BLaER1 treated with 17β-estradiol and CSF1 and Interleukin-3, amounts not matched to agents 10 nM and 100 nM (cell line): ENCODE measurements at regions not wholly inside any gene's neighbourhood (a gene's known extent, or its start where the extent isn't known, plus 50 kb on each side); places are given as distances from the start of the nearest gene placed in this dataset.
A peak's percentile ranks its signal among the peaks of the same experiment; 100 is the strongest.

ENCODE experiments used
- H3K27ac ChIP-seq, 11 experiments: shearing (Covaris generic); formaldehyde crosslinking; 2 replicates each; pipeline ENCODE4 v1.8.1; 2022
- H3K27me3 ChIP-seq, 11 experiments: shearing (Covaris generic); formaldehyde crosslinking; 2 replicates each; pipeline ENCODE4 v1.8.1; 2022
- H3K36me3 ChIP-seq, 11 experiments: shearing (Covaris generic); formaldehyde crosslinking; 2 replicates each; pipeline ENCODE4 v1.8.1; 2022
- H3K4me1 ChIP-seq, 10 experiments: shearing (Covaris generic); formaldehyde crosslinking; 2 replicates each; pipeline ENCODE4 v1.8.1; 2022
- H3K4me2 ChIP-seq, 11 experiments: shearing (Covaris generic); formaldehyde crosslinking; 2 replicates each; pipeline ENCODE4 v1.8.1; 2022
- H3K4me3 ChIP-seq, 10 experiments: shearing (Covaris generic); formaldehyde crosslinking; 2 replicates each; pipeline ENCODE4 v1.8.1; 2022
- H3K9ac ChIP-seq, 11 experiments: shearing (Covaris generic); formaldehyde crosslinking; 2 replicates each; pipeline ENCODE4 v1.8.1; 2022
- H3K9me3 ChIP-seq, 11 experiments: shearing (Covaris generic); formaldehyde crosslinking; replicated peaks in 1 of 11; 2 replicates each; pipeline ENCODE4 v1.8.1; 2022
- H4K20me1 ChIP-seq, 11 experiments: shearing (Covaris generic); formaldehyde crosslinking; 2 replicates each; pipeline ENCODE4 v1.8.1; 2022
- Cebpa-rat ChIP-seq, 11 experiments: shearing (Covaris generic); IDR thresholded peaks; 2 replicates each; pipeline ENCODE4 v1.8.1; 2022

GRCh38 chr4:125043486-125043885, 271.3 kb upstream of the FAT4 start:
- Histone ChIP-seq H3K27me3 (no peaks in the 10 kb centered on the region), H3K27ac (no peak overlapping the region), H3K4me2 (no peak overlapping the region), H3K4me3 (no peak overlapping the region), H3K9ac (no peak overlapping the region), H3K36me3 (no peaks in the 10 kb centered on the region), H3K4me1 (peaks cover 0 to 7% (median 0%) of the 10 kb centered on the region in 10 experiments; a peak in 3 of 20 replicates), H4K20me1 (no peaks in the 10 kb centered on the region), H3K9me3 (no peaks in the 10 kb centered on the region)
- TF ChIP-seq Cebpa-rat (IDR thresholded peaks at IDR 0.05), result no peak

GRCh38 chr4:125042041-125042440, 272.7 kb upstream of the FAT4 start:
- H3K9ac ChIP-seq, result no peak overlapping the region
- no peaks in the 10 kb centered on the region for H3K36me3 ChIP-seq
- no peak overlapping the region for H3K4me3 ChIP-seq
- H4K20me1 ChIP-seq, result no peaks in the 10 kb centered on the region
- no peaks in the 10 kb centered on the region for H3K27me3 ChIP-seq
- H3K9me3 ChIP-seq, result no peaks in the 10 kb centered on the region
- no peak overlapping the region for H3K27ac ChIP-seq
- peaks cover 0 to 7% (median 0%) of the 10 kb centered on the region in 10 experiments; a peak in 3 of 20 replicates for H3K4me1 ChIP-seq
- no peak for TF ChIP-seq Cebpa-rat (IDR thresholded peaks at IDR 0.05)
- H3K4me2 ChIP-seq, result no peak overlapping the region

DNA sequence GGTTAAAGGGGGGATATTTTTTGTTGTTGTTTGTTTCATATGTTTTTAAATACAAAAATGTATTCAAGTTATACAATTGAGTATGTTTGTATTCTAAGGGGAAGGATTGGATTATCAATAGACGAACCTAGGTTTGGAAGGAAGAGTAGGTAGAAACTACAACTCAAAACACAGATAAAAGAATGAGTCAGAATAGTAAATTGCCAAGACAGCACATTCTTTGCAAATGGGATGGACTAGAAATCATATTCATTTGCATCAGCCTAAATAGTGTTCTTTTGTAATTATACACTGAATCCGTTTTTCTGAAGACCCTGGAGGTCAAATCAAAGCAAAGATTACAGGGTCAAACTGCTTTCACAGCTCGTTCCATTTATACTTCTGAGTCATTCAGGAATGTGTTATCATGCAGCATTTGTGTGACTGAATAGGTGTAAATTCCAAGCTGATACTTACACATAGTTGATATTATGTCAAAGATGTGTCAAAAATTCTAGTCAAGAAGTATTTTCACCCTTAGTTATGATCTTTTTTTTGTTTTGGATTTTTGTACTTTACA, 273.3 kb upstream of the FAT4 start:
- Histone ChIP-seq H3K9me3 (no peaks in the 10 kb centered on the region), H3K4me1 (peaks cover 0 to 7% (median 0%) of the 10 kb centered on the region in 10 experiments; a peak in 3 of 20 replicates), H3K27ac (no peak overlapping the region), H3K4me3 (no peak overlapping the region), H3K4me2 (no peak overlapping the region), H3K27me3 (no peaks in the 10 kb centered on the region), H3K36me3 (no peaks in the 10 kb centered on the region), H3K9ac (no peak overlapping the region), H4K20me1 (no peaks in the 10 kb centered on the region)
- TF ChIP-seq Cebpa-rat (IDR thresholded peaks at IDR 0.05), result no peak

DNA sequence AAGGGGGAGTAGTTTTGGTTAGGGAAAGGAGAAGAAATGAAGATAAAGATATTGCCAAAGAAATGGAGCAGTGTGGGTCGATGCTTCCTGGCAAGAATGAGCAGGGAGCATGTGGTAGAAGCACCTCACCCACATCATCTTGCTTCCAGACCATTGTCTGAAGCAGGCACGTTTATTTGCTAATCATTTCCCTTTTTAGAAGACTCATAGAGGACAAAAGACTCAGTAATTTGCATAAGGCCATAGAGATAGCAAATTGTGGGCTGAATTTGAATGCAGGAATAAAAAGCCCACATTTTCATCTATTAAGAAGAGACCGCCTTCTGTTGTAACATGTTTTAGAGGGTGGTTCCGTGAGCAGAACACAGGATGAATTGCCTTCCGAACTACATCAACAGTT, 275.2 kb upstream of the FAT4 start:
- H3K4me3 ChIP-seq, result no peak overlapping the region
- no peak overlapping the region for H3K27ac ChIP-seq
- H3K36me3 ChIP-seq, result no peaks in the 10 kb centered on the region
- no peak for TF ChIP-seq Cebpa-rat (IDR thresholded peaks at IDR 0.05)
- H3K9me3 ChIP-seq, result peaks cover 0 to 5% (median 0%) of the 10 kb centered on the region in 11 experiments; a peak in 5 of 22 replicates
- H3K27me3 ChIP-seq, result no peaks in the 10 kb centered on the region
- no peaks in the 10 kb centered on the region for H4K20me1 ChIP-seq
- H3K4me2 ChIP-seq, result no peak overlapping the region
- peaks cover 0 to 16% (median 2%) of the 10 kb centered on the region in 10 experiments; a peak in 7 of 20 replicates for H3K4me1 ChIP-seq
- H3K9ac ChIP-seq, result no peak overlapping the region

GRCh38 chr4:125022855-125023501, 291.8 kb upstream of the FAT4 start:
- Histone ChIP-seq H3K9me3 (peaks cover 5 to 10% (median 7%) of the 10 kb centered on the region in 11 experiments; a peak in 16 of 22 replicates), H3K27me3 (no peaks in the 10 kb centered on the region), H3K4me1 (peaks cover 0 to 16% (median 0%) of the 10 kb centered on the region in 10 experiments; a peak in 3 of 20 replicates), H3K9ac (no peak overlapping the region), H3K4me3 (no peak overlapping the region), H3K4me2 (no peak overlapping the region), H3K27ac (no peak overlapping the region), H4K20me1 (no peaks in the 10 kb centered on the region), H3K36me3 (no peaks in the 10 kb centered on the region)
- no peak for TF ChIP-seq Cebpa-rat (IDR thresholded peaks at IDR 0.05)

DNA sequence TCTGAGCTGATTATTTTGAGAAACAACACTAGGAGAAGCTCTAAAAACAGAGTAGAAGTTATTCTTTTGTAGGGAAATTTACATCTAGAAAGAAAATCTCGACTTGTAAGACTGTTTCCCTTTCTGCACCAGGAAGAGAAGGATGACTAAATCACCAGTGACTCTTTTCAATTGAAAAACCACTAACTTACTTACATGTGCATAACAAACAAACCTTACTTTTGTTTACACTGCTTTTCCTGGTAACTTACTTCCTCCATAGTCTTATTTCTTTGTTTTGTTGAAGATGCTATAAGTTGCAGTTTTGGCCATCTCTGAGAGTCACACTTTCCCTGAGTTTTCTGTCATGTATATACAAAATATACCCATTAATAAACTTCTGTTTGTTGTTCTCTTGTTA, 293.6 kb upstream of the FAT4 start:
- no peak overlapping the region for H3K4me3 ChIP-seq
- no peak for TF ChIP-seq Cebpa-rat (IDR thresholded peaks at IDR 0.05)
- peaks cover 5 to 10% (median 7%) of the 10 kb centered on the region in 11 experiments; a peak in 16 of 22 replicates for H3K9me3 ChIP-seq
- H3K4me2 ChIP-seq, result peak overlapping the region in 2 of 11 experiments; percentile 26 to 35; a peak in 2 of 22 replicates
- no peak overlapping the region for H3K9ac ChIP-seq
- no peaks in the 10 kb centered on the region for H4K20me1 ChIP-seq
- peaks cover 0 to 16% (median 0%) of the 10 kb centered on the region in 10 experiments; a peak in 3 of 20 replicates for H3K4me1 ChIP-seq
- H3K36me3 ChIP-seq, result no peaks in the 10 kb centered on the region
- H3K27me3 ChIP-seq, result no peaks in the 10 kb centered on the region
- no peak overlapping the region for H3K27ac ChIP-seq

DNA sequence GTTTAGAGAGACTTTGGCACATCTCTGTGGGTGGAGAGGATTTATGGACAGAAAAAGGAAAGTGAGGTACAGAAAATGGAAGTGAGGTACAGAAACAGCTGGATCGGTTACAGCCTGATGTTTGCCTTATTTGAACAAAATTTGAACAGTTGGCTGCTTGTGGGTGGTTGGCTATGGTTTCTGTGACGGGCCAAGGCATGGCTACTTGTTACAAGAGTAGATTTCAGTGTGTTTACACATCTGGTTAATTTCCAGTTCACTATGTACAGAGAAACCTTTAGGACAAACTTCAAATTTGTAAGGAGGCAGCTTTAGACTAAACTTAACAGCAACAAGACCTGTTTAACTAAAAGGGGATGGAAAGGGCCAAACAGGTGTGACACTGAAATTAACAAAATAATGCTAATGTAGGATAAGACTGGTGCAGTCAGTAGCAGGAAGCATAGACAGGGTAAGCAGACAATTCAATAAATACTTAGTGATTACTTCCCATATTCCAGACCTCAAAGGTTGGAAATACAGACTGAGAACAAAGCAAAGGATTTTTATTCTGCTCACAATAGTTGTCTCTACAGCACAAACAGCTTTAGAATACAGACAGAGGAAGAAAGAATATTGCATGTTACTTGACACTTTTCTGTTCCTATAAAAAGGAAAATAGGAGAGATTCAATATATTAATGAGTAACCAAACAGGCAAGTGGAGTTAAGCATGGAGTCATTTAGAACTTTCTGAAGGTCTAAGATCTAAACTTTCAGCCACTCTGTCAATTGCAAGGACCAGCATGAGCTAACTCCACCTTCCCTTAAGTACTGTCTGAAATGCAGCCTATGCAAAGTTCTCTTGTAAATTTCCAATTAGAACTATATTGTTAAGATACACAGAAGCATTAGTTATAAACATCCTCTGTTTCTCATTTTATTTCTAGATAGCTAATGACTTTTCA, 294.4 kb upstream of the FAT4 start:
- H3K36me3 ChIP-seq, result no peaks in the 10 kb centered on the region
- H3K27me3 ChIP-seq, result no peaks in the 10 kb centered on the region
- no peak for TF ChIP-seq Cebpa-rat (IDR thresholded peaks at IDR 0.05)
- peaks cover 0 to 16% (median 0%) of the 10 kb centered on the region in 10 experiments; a peak in 3 of 20 replicates for H3K4me1 ChIP-seq
- no peaks in the 10 kb centered on the region for H4K20me1 ChIP-seq
- no peak overlapping the region for H3K4me3 ChIP-seq
- H3K9me3 ChIP-seq, result peaks cover 5 to 10% (median 7%) of the 10 kb centered on the region in 11 experiments; a peak in 16 of 22 replicates
- H3K4me2 ChIP-seq, result peak overlapping the region in 2 of 11 experiments; percentile 26 to 35; a peak in 1 of 22 replicates
- no peak overlapping the region for H3K9ac ChIP-seq
- no peak overlapping the region for H3K27ac ChIP-seq

- H3K4me2 ChIP-seq, result no peak overlapping the region
- H3K4me3 ChIP-seq, result no peak overlapping the region
- H3K9ac ChIP-seq, result no peak overlapping the region
- H3K27ac ChIP-seq, result no peak overlapping the region
- no peaks in the 10 kb centered on the region for H3K27me3 ChIP-seq
- no peaks in the 10 kb centered on the region for H4K20me1 ChIP-seq
- H3K4me1 ChIP-seq, result peaks cover 0 to 15% (median 0%) of the 10 kb centered on the region in 10 experiments; a peak in 3 of 20 replicates
- H3K36me3 ChIP-seq, result no peaks in the 10 kb centered on the region
- peaks cover 5 to 10% (median 7%) of the 10 kb centered on the region in 11 experiments; a peak in 16 of 22 replicates for H3K9me3 ChIP-seq
- TF ChIP-seq Cebpa-rat (IDR thresholded peaks at IDR 0.05), result no peak
Measured at GRCh38 chr4:125016892-125017299, 297.9 kb upstream of the FAT4 start.

DNA sequence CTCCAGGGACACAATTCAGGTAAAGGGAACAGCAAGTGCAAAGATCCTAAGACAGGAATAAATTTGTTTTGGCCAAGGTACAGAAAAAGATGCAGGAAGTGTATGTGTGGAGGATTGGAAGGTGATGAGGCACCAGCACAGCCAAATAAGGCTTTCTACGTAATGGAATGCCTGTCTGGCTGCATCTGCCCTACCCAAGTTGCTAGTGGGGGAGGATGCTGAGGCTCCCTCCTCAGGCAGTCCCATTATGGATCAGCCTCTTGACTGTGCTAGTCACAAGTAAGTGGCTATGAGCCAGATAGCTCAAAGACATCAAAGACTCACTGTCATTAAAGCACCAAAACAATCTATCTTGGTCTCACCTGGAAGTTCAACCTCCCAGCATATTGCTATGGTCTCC, 300.9 kb upstream of the FAT4 start:
- Histone ChIP-seq H4K20me1 (no peaks in the 10 kb centered on the region), H3K9ac (no peak overlapping the region), H3K4me1 (no peaks in the 10 kb centered on the region), H3K27me3 (no peaks in the 10 kb centered on the region), H3K36me3 (no peaks in the 10 kb centered on the region), H3K4me3 (no peak overlapping the region), H3K4me2 (no peak overlapping the region), H3K27ac (no peak overlapping the region), H3K9me3 (peaks cover 0 to 3% (median under 1%) of the 10 kb centered on the region in 11 experiments; a peak in 6 of 22 replicates)
- TF ChIP-seq Cebpa-rat (IDR thresholded peaks at IDR 0.05), result no peak
